Suppressor macrophage (primary cell): ENCODE measurements at regions not wholly inside any gene's neighbourhood (a gene's known extent, or its start where the extent isn't known, plus 50 kb on each side); places are given as distances from the start of the nearest gene placed in this dataset.
A peak's percentile ranks its signal among the peaks of the same experiment; 100 is the strongest.

ENCODE experiments used
- DNase-seq, 4 experiments: peaks; one replicate each; pipeline ENCODE4 v3.0.0-alpha.2; 2020 to 2022

DNA sequence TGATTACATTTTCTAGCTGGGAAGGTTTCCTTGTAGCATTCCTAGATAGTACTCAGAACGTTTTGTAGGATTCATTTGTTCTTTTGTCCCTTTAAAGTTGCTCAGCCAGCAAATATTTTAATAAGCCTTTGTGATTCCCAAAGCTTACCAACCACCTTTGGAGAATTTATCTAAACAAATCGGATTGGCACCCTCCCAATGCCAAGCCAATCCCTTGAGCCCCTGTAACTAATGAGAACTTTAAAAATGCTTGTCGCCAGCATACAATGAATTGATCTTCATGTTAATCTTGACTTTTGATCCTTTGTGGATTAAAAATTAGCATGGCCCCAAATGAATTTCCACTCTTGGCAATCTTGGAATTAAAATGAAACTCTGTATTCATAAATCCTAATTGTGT, 559.5 kb downstream of the UTRN start:
- no peak for DNase-seq

DNA sequence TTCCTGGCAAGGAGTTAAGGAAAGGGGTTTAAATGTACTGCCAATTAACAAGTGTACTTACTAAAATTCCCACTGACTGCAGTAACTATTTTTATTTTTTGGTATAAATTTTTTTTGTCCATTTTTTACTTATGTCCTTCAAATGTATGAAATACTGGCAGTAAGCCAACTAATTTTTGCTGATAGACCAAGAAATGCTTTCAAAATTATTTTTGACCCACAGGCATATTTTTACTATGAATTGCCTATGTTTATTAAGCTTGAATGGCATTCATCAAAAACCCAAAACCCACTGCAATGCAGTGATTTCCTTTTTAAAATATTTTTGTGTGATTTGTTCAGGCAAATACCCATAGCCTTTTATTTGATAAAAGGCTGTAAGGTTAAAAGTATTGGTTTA, 560.1 kb downstream of the UTRN start:
- DNase-seq, result peak in 1 of 4 experiments; percentile 25

DNA sequence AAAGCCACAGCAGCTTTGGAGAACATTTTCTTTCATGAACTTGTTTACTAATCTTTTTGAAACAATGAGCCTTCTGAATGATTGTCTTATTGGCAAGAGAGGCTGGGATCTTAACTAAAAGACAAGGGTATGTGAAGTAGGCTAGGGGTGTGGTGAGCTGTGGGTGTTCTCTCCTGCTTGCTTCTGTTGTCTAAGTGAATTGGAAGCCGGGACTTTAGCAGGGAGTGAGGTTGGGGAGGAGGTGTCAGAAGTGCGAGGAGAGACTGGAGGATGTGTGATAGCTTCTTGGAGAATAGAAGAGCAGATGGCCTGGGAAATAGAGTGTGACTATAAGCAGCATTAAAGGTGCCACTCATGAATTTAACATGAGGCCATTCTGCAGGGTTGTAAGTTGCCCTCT, 562.8 kb downstream of the UTRN start:
- no peak for DNase-seq

DNA sequence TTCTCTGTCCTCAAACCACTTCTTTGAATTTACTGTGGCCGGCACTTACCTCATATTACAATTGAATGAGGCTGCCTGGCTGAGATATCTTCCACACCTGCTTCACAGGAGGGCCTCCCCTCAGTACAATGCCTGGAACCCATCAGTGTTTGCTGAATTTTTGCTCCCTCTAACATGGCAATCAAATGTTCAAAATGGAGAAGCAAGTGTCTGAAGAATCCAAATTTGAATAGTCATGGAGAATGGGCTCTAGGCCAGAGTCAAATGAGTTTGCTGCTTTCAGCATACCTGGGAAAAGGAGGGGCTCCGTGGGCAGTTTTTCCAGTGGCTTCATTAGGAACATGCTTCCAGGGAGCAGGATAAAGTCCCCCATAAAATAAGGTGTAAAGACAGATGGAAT, 564.8 kb downstream of the UTRN start:
- DNase-seq, result no peak

DNA sequence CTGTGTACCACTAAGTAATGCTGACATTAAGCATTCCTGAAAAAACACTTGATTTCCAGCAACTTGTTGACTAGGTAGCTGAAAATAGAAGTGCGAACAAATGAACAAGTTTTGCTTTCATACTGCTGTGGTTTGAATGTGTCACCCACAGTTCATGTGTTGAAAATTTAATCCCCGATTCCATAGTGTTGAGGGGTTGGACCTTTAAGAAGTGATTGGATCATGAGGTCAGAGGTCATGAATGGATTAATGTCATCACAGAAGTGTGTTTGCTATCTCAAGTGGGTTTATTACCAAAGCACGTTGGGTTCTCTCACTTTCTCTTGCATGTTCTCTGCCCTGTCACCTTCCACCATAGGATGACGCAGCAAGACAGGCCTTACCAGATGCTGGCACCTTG, 568.5 kb downstream of the UTRN start:
- no peak for DNase-seq

DNA sequence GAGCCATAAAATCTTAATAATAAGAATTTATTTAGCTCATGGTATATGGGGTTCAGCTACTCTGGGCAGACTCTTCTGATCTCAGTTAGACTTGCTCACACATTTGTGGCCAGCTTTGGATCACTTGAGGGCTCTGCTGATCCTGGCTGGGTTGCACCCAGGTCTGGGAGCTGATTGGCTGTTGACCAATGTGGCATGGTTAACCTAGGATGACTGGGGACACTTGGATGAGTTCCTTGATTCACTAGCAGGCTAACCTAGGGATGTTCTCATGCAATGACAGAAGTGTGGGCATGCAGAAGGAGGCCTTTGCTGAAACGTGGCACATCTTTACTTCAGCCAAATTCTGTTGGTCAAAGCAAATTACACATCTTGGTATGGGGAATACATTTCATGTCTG, 569.5 kb downstream of the UTRN start:
- no peak for DNase-seq

DNA sequence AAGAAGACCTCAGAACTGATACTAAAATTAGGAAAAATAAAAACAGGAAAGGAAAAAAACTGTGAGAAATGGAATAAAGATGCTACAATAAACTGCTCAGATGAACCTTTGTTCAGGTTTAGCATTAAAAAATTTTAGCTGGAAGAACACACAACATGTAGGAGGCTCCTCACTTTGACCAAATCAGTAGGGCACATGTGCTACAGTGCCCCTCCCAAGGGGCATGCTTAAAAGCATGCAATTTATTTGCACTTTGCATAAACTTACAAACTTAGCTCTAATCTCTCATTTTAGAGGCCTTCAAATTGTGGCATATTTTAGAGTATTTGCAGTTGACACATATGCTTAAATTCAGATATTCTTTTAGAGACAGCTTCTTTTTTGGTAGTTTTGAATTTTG, 570.2 kb downstream of the UTRN start:
- no peak for DNase-seq

DNA sequence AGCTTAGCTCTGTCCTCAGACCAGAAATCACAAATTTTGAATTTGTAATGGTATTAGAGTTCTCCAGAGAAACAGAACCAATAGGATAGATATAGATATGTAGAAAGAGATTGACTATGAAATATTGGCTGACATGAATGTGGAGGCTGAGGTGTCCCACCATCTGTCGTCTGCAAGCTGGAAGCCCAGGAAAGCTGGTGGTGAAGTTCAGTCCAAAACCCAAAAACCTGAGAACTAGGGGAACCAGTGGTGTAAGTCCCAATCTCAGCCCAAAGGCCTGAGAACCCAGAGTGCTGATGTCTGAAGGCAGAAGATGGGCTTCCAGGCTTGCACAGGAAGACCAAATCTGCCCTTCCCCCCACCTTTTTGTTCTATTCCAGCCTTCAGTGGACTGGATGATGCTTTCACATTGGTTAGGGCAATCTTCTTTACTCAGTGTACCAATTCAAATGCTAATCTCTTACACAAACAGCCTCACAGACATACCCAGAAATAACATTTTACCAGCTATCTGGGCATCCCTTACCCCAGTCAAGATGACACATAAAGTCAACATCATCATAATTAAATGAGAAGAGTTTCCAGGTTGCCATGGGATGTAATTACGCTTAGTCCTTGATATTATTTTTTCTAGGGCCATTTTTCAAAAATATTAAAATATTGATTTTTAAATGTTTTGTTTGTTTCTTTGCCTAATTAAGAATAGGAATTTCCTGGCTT, 570.8 kb downstream of the UTRN start:
- DNase-seq, result no peak

DNA sequence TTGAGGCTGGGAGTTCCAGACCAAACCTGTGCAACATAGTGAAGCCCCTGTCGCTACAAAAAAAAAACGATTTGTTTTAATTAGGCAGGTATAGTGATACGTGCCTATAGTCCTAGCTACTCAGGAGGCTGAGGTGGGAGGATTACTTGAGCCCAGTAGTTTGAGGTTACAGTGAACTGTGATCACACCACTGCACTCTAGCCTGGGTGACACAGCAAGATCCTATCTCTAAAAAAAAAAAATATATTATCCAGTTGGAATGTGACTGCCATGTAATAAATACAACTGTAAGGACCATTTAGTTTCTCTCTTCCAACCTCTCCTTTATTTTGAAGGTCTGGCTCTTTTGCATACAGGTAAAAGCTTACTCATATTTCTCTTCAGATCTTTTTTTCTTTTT, 571.5 kb downstream of the UTRN start:
- no peak for DNase-seq

DNA sequence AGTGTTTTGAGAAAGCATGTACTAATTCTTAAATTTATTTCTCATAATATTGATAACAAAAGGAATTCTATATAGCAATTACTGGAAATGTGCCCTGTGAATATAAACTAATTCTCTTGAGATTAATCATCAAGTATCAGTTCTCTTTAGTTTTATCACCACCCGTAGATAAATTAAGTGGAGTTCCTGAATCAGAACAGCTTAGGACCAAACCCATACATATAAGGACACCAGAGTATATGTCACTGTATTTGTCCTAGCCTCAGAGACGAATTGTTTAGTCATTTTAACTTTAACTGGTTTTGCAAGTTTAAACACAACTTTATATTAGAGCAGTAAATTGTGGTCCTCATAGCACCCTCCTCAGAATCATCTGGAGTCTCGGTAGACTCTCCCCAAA, 572.0 kb downstream of the UTRN start:
- no peak for DNase-seq

DNA sequence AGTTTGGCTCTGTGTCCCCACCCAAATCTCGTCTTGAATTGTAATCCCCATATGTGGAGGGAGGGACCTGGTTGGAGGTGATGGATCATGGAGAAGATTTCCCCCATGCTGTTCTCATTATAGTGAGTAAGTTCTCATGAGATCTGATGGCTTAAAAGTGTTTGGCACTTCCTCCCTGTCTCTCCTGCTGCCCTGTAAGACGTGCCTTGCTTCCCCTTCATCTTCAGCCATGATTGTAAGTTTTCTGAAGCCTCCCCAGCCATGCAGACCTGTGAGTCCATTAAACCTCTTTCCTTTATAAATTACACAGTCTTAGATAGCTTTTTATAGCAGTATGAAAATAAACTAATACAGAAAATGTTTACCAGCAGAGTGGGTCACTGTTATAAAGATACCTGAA, 577.6 kb downstream of the UTRN start:
- DNase-seq, result no peak

DNA sequence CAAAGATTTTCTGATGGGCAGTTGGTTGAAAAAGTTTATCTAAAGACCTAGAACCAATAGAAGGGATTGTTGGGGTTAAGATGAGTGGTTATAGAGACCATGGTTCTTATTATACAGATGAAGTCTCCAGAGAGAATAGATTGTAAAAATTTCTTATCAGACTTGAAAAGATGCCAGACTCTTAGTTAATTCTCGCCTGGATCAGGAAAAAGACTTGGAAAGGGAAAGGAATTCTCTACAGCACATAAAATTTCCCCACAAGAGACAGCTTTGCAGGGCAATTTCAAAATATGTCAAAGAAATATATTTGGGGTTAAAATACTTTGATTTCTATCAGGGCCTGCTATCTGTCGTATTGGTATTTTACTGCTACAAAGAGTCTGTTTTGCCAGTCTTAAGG, 582.6 kb downstream of the UTRN start:
- no peak for DNase-seq

DNA sequence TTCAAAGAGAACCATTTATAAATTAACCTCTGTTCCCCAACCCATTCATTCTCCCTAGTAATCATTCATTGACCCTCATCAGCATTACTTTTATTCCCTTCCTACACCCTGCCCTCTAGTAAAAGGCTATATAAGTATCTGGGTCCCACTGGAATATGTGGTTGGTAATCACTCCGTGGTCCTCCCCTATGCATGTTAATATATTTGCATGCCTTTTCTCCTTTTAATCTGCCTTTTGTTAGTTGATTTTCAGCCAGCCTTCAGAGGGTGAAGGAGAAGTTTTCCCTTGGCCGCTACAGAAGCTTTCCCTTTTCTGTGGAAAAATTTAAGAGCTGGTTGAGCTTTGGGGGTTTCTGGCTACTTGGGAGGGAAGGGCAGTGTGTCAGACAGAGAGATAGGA, 585.6 kb downstream of the UTRN start:
- DNase-seq, result no peak

DNA sequence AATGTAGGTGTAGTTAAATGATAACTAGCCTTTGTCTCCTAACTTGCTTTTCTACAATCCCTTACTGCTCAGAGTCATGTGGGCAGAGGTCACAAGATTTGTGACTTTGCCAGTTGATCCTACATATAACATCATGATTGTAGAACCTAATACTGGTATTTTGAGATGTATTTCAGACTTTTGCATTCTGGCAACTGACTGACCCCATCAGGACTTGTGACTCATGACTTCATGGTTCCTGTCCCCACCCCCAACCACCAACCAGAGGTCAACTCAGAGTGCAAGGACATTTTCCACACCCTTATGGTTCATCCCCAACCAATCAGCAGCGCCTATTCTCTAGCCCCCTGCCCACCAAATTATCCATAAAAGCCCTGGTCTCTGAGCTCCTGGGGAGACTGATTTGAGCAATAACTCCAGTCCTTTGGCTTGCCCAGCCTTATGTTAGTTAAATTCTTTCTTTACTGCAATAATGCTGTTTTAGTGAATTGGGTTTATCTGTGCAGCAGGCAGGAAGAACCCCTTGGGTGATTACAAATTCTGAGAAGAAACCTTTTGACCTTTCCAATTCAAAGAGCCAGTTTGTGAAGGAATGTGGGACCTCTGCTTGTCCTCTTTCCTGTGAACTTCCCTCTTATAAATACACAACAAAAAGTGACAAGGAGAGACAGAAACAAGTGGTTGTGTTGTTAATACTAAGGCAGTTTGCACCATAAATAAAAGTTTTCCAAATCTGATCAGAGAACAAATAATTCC, 588.7 kb downstream of the UTRN start:
- DNase-seq, result peak; percentile 6 to 64 (median 56)

DNA sequence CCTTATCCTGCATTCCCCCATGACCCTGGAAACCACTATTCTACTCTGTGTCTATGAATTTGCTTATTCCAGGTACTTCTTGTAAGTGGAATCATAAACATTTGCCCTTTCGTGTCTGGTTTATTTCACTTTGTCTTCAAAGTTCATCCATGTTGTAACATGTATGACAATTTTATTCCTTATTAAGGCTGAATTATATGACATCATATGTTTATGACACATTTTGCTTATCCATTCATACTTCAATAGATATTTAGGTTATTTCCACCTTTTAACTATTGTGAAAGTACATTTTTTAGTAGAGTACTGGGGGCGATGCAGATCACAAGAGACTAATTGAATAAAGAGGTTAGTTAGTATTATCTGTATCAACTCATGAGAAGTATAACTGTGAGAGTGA, 591.6 kb downstream of the UTRN start:
- DNase-seq, result no peak

DNA sequence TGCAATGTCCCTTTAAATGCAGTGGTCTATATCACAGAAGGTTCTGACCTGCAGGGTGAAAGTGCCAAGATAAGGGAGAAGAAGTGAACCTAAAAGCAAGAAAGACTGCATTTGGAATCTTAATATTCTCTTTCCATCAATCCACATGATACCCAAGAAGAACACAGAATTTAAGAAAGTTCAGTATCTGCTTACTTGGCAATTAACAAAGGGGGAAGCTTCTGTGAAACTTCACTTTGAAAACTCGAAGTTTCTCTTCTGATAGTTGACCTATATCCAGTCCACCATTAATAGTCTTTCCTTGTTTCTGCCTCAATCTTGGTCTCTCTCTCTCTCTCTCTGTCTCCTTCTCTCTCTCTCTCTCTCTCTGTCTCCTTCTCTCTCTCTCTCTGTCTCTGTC, 592.0 kb downstream of the UTRN start:
- no peak for DNase-seq

DNA sequence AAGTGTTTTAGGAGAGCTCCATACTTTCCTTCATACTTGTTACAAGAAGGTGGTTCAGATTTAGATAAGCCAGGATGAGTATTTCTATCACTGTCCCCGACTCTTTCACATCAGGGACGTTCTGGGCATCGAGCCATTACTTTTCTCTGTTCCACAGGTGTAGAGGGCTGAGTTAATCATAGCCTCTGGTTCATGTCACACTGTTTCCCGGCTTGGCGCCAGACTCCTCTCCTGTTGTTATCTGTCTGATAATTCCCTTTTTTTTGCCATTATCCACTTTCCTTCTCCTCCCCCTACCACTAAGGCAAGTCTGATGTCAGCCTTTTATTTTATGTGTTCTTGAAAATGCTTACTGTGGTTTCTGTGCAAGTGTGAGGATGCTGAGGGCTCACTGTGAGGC, 593.4 kb downstream of the UTRN start:
- no peak for DNase-seq

DNA sequence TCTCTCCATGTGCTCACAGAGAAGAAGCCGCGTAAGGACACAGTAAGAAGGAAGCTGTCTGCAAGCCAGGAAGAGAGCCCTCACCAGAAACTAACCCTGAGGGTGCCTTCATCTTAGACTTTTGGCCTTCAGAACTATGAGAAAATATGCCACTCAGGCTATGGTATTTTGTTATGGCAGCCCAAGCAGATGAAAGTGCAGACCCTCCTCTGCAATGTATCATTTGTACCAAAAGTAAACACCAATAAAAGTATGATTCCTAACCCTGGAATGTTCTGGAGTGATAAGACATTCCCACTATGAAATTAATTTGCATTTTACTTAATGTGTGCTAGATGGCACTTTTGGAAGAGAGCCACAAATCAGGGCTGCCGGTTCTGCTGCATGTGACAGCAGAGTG, 594.3 kb downstream of the UTRN start:
- DNase-seq, result no peak

DNA sequence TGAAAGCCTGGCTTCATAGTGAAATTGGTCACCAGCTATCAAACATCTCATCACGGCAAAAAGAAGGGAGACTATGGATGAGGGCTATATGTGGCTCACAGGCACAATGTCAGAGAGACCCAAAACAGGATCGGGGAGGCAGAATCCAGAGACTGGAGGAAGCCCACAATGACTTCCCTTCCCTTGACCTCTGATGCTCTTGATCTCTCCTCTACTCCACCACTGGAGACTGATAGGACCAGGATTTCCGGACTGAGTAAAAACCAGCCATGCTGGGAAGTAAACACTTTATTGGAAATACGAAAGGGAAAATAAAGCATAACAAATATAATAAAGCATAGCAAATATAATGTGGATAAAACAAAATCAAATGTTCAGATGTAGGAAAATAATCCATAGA, 597.3 kb downstream of the UTRN start:
- no peak for DNase-seq

DNA sequence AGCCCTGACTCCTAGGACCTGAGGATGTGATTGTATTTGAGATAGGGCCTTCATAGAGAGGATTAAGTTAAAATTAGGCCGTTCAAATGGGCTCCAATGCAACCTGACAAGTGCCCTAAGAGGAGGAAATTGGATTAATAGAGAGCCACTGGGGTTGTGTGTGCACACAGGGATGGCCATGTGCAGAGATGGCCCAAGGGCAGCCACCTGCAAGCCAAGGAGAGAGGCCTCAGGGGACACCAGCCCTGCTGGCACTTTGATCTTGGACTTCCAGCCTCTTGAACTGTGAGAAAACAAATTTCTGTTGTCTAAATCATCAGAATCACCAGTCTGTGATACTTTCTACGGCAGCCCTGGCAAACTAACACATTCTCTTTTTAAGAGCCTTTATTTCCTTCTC, 598.8 kb downstream of the UTRN start:
- DNase-seq, result no peak

DNA sequence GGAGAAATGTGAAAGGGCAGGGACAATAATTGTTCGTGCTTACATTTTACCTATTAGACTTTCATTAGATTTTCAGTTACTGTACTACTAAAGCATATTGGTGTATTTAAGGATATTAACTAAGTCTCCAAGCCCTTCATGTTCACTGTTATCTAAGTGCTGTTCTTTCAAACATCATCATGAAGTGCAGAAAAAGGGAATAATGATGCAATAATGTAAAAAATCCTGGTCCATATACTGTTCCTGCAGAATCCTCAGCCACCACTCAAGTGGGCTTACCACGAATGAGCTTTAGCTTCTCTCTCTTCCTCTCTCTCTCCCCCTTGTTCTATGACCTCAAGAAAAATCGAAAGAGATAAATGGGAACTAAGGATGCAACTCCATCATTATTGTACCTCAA, 600.7 kb downstream of the UTRN start:
- DNase-seq, result no peak

DNA sequence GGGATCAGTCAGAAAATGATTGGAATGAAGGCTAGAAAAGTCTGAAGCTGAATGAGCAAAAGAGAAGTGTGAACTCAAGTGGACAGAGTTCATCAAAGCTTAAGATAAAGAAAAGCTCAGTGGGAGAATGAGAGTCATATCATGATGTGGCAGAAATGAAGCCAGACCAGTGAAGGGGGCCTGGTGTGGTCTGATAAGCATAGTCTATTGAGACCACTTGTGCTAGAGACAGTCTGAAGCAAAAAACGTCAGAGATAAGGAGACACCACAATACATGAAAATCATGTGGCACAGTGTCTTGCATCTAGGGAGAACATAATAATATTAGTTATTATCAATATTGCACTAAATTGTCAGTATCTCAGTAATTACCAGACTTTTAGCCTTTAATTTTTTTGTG, 601.5 kb downstream of the UTRN start:
- no peak for DNase-seq

DNA sequence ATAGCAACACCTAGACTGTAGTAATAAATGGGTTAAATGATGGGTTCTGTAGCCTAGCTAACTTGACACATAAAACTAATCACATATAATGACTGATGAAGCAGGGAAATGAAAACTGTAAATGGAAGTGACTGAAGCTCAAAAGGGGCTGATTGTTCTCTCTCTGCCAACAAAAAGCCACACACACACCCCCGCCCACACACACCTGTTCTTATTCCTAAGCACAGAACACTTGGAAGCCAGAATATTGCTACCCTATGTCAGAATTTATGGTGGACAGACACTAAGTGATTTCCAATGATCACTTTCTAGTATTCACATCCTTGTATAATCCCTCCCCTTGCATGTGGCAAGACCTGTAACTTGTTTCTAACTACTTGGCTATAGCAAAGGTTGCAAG, 603.5 kb downstream of the UTRN start:
- DNase-seq, result no peak

DNA sequence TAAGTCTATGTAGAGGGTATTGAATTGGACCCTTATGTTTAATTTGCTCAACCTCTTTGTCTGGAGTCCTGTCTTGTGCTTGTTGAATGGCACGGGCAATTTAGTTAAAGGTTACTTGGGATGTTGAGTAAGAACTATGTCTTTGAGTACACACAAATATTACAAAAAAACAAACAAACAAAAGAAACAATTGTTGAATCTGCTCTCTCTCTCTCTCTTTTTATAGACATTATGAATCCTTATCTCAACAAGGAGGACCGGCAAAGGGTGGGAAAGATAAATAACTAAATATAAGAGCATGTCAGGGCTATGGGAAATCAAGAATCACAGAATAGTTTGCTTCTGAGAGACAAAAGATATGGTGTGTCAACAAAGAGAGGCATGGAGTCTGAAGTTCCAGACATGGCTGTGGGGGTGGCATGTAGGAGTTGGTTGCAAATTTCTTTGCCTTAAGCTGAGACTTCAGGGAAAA, 608.6 kb downstream of the UTRN start:
- DNase-seq, result peak in 1 of 4 experiments; percentile 20

DNA sequence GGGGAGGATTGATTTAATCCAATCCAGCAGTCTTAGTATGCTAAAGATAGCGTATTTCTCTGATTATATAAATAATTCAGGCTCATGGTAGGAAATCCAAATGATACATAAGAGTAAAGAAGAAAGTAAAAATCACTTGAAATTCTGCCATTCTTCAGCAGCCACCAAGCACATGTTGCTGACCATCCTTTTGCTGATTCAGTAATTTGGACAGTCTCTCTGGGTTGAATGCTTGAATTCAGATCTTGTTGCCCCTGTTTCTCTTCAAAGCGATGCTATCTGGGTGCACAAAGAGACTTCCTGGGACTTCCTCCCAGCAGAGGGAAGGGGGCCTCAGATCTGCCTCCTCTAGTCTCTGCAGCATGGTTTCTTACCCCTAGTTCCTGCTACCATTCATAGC, 609.1 kb downstream of the UTRN start:
- DNase-seq, result no peak
